ENCODE measurements at regions not wholly inside any gene's neighbourhood (a gene's known extent, or its start where the extent isn't known, plus 50 kb on each side); places are given as distances from the start of the nearest gene placed in this dataset.

GRCh38 chr2:34316788-34317187, 717.7 kb upstream of the FAM98A start:
- Histone ChIP-seq H3K27ac (ENCODE audit: low read depth in 2 of 2, low read length in 2 of 2) (no peak overlapping the region), H3K9me3 (ENCODE audit: control insufficient read depth in 2 of 3, insufficient read depth in 1 of 3, low read length in 3 of 3) (no peaks in the 10 kb centered on the region), H3K4me3 (ENCODE audit: low read length in 3 of 3) (no peak overlapping the region), H3K4me1 (ENCODE audit: control insufficient read depth in 2 of 3, insufficient read depth in 2 of 3, low read depth in 1 of 3, low read length in 3 of 3) (no peaks in the 10 kb centered on the region), H3K27me3 (ENCODE audit: control insufficient read depth, insufficient read depth, low read length) (no peaks in the 10 kb centered on the region), H3K36me3 (ENCODE audit: control insufficient read depth in 2 of 3, insufficient read depth in 3 of 3, low read length in 3 of 3) (no peaks in the 10 kb centered on the region), H3K9ac (ENCODE audit: low read length in 3 of 3) (no peak overlapping the region)
- FAIRE-seq (no peak), DNase-seq (no peak)
- intact Hi-C loops (cut with DNase I) = no loop called here
- TF ChIP-seq, protein P1, sequence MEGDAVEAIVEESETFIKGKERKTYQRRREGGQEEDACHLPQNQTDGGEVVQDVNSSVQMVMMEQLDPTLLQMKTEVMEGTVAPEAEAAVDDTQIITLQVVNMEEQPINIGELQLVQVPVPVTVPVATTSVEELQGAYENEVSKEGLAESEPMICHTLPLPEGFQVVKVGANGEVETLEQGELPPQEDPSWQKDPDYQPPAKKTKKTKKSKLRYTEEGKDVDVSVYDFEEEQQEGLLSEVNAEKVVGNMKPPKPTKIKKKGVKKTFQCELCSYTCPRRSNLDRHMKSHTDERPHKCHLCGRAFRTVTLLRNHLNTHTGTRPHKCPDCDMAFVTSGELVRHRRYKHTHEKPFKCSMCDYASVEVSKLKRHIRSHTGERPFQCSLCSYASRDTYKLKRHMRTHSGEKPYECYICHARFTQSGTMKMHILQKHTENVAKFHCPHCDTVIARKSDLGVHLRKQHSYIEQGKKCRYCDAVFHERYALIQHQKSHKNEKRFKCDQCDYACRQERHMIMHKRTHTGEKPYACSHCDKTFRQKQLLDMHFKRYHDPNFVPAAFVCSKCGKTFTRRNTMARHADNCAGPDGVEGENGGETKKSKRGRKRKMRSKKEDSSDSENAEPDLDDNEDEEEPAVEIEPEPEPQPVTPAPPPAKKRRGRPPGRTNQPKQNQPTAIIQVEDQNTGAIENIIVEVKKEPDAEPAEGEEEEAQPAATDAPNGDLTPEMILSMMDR (IDR thresholded peaks at IDR 0.05; ENCODE audit: borderline replicate concordance, extremely low read depth, insufficient read depth) = no peak

GRCh38 chr2:34311816-34312215, 712.7 kb upstream of the FAM98A start:
- H3K27me3 ChIP-seq (ENCODE audit: control insufficient read depth, insufficient read depth, low read length) = no peaks in the 10 kb centered on the region
- intact Hi-C loops (cut with DNase I) = no loop called here
- TF ChIP-seq, protein P1 (IDR thresholded peaks at IDR 0.05; ENCODE audit: borderline replicate concordance, extremely low read depth, insufficient read depth) = no peak
- no peak overlapping the region for H3K27ac ChIP-seq (ENCODE audit: low read depth in 2 of 2, low read length in 2 of 2)
- no peak for FAIRE-seq
- H3K9me3 ChIP-seq (ENCODE audit: control insufficient read depth in 2 of 3, insufficient read depth in 1 of 3, low read length in 3 of 3) = no peaks in the 10 kb centered on the region
- DNase-seq = no peak
- no peak overlapping the region for H3K4me3 ChIP-seq (ENCODE audit: low read length in 3 of 3)
- H3K4me1 ChIP-seq (ENCODE audit: control insufficient read depth in 2 of 3, insufficient read depth in 2 of 3, low read depth in 1 of 3, low read length in 3 of 3) = no peaks in the 10 kb centered on the region
- H3K36me3 ChIP-seq (ENCODE audit: control insufficient read depth in 2 of 3, insufficient read depth in 3 of 3, low read length in 3 of 3) = no peaks in the 10 kb centered on the region
- no peak overlapping the region for H3K9ac ChIP-seq (ENCODE audit: low read length in 3 of 3)

GRCh38 chr2:34308140-34308539, 709.0 kb upstream of the FAM98A start:
- H3K27ac ChIP-seq (ENCODE audit: low read depth in 2 of 2, low read length in 2 of 2) = no peak overlapping the region
- intact Hi-C loops (cut with DNase I) = no loop called here
- TF ChIP-seq, protein P1 (IDR thresholded peaks at IDR 0.05; ENCODE audit: borderline replicate concordance, extremely low read depth, insufficient read depth) = no peak
- DNase-seq = no peak
- FAIRE-seq = no peak
- H3K9me3 ChIP-seq (ENCODE audit: control insufficient read depth in 2 of 3, insufficient read depth in 1 of 3, low read length in 3 of 3) = no peaks in the 10 kb centered on the region
- no peak overlapping the region for H3K9ac ChIP-seq (ENCODE audit: low read length in 3 of 3)
- H3K27me3 ChIP-seq (ENCODE audit: control insufficient read depth, insufficient read depth, low read length) = no peaks in the 10 kb centered on the region
- no peak overlapping the region for H3K4me3 ChIP-seq (ENCODE audit: low read length in 3 of 3)
- peaks cover 0 to 5% (median 0%) of the 10 kb centered on the region in 3 donors for H3K4me1 ChIP-seq (ENCODE audit: control insufficient read depth in 2 of 3, insufficient read depth in 2 of 3, low read depth in 1 of 3, low read length in 3 of 3)
- no peaks in the 10 kb centered on the region for H3K36me3 ChIP-seq (ENCODE audit: control insufficient read depth in 2 of 3, insufficient read depth in 3 of 3, low read length in 3 of 3)

DNA sequence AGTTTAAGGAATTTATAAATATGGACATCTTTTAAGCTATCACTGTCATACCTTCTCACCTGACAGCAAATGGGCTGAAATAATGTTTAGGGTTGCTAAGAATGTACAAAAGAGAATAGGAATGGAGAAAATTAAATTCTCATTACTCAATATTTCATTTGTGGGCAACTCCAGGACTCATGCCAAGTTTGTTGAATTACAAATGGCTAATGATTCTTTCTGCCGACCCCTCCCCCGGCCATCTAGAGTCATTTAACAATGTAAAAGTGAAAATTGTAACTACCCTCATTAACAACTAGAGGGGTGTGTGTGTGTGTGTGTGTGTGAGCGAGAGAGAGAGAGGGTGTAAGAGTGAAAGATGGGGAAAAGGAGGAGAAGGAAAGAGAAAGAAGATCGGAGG, 708.5 kb upstream of the FAM98A start:
- TF ChIP-seq, protein P1 (IDR thresholded peaks at IDR 0.05; ENCODE audit: borderline replicate concordance, extremely low read depth, insufficient read depth) = no peak
- no peaks in the 10 kb centered on the region for H3K36me3 ChIP-seq (ENCODE audit: control insufficient read depth in 2 of 3, insufficient read depth in 3 of 3, low read length in 3 of 3)
- no peaks in the 10 kb centered on the region for H3K9me3 ChIP-seq (ENCODE audit: control insufficient read depth in 2 of 3, insufficient read depth in 1 of 3, low read length in 3 of 3)
- intact Hi-C loops (cut with DNase I) = no loop called here
- H3K27me3 ChIP-seq (ENCODE audit: control insufficient read depth, insufficient read depth, low read length) = no peaks in the 10 kb centered on the region
- H3K4me1 ChIP-seq (ENCODE audit: control insufficient read depth in 2 of 3, insufficient read depth in 2 of 3, low read depth in 1 of 3, low read length in 3 of 3) = peaks cover 0 to 5% (median 0%) of the 10 kb centered on the region in 3 donors
- H3K4me3 ChIP-seq (ENCODE audit: low read length in 3 of 3) = no peak overlapping the region
- no peak for DNase-seq
- H3K9ac ChIP-seq (ENCODE audit: low read length in 3 of 3) = no peak overlapping the region
- no peak overlapping the region for H3K27ac ChIP-seq (ENCODE audit: low read depth in 2 of 2, low read length in 2 of 2)
- FAIRE-seq = no peak

Measured in kidney (tissue), 13 donors.